Renal cortical epithelial cell (primary cell): ENCODE measurements at regions not wholly inside any gene's neighbourhood (a gene's known extent, or its start where the extent isn't known, plus 50 kb on each side); places are given as distances from the start of the nearest gene placed in this dataset.
"Not testable (repeated sequence)": the region's sequence is repeated elsewhere in the genome, so short reads cannot be mapped to it uniquely, and the experiment has no call there.

Source experiments
- DNase-seq: peaks from one replicate; pipeline ENCODE4 v3.0.0-alpha.2; 2011; ENCODE audit warnings: low read depth

DNA sequence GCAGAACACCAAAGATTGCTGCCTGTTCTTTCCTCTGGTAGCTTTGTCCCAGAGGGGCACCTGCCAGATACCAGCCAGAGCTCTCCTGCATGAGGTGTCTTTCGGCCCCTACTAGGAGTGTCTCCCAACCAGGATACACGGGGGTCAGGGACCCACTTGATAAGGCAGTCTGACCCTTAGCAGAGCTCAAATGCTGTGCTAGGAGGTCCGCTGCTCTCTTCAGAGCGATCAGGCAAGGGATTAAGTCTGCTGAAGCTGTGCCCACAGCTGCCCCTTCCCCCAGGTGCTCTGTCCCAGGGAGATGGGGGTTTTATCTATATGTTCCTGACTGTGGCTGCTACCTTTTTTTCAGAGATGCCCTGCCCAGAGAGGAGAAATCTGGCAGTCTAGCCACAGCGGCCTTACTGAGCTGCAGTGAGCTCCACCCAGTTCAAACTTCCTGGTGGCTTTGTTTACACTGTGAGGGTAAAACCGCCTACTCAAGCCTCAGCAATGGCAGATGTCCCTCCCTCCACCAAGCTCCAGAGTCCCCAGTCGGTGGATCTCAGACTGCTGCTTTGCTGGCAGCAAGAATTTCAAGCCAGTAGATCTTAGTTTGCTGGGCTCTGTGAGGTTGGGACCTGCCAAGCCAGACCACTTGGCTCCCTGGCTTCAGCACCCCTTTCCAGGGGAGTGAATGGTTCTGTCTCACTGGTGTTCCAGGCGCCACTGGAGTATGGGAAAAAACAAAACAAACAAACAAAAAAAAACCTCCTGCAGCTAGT is 52.0 kb upstream of the TMTC2 start:
- DNase-seq, result not testable (repeated sequence)

DNA sequence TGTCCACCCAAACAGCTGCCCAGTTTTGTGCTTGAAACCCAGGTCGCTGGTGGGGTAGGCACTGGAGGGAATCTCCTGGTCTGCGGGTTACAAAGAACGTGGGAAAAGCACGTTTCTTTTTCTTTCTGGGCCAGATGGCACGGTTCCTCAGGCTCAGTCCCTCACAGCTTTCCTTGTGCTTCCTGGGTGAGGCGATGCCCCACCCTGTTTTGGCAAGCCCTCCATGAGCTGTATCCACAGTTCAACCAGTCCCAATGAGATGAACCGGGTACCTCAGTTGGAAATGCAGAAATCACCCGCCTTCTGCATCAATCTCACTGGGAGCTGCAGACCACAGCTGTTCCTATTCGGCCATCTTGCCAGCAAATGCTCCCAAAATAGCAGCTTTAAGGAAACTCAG is 51.4 kb upstream of the TMTC2 start:
- DNase-seq, result no peak
